Kidney tubule cell (primary cell): ENCODE measurements at regions not wholly inside any gene's neighbourhood (a gene's known extent, or its start where the extent isn't known, plus 50 kb on each side); places are given as distances from the start of the nearest gene placed in this dataset.

Experiments used
- DNase-seq: peaks from one replicate; pipeline ENCODE4 v3.0.0-alpha.2; 2018; ENCODE audit warnings: low spot score

DNA sequence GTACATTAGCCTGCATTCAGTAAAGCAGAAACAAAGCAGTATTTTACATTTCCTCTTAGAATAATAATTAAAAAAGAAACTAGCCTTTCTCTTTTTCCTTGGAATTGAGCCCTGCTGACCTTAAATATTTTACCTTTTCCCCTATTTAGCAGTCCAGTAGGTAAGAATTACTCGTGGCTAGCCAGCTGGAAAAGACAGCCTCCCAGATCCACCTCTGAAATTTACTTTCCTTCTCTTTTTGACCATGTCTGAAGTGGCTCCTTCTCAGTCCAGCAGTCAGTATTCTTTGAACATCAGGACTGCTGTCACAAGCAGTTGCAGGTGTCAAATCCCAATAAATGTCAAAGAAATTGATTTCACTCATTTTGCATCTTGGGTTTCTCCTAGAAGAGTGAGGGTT, 311.5 kb upstream of the DCBLD2 start:
- peak; percentile 43 for DNase-seq

DNA sequence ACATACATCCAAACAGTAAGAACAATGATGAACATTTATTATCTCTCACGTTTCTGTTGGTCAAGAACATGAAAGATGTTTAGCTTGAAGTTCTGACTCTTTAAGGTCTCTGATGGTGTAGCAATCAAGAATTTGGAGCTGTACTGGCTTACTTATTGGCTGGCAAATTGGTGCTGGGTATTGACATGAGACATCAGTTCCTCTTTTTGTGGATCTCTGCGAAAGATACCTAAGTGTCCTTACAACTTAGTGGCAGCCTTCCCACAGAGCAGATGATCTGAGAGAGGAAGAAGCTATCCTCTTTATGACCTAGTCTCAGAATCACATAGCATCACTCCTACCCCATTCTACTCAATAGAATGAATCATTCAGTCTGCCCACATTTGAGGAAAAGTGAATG, 309.8 kb upstream of the DCBLD2 start:
- no peak for DNase-seq

DNA sequence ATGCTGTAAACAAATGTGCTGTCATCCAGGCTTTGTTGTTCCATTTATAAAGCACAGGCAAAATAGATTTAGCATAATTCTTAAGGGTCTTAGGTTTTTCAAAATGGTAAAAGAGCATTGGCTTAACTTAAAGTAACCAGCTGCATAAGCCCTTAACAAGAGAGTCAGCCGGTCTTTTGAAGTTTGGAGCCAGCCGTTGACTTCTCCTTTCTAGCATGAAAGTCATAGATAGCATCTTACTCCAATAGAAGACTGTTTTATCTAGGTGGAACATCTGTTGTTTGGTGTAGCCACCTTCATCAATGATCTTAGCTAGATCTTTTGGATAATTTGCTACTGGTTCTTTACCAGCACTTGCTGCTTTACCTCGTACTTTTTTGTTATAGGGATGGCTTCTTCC, 297.5 kb upstream of the DCBLD2 start:
- DNase-seq: no peak

DNA sequence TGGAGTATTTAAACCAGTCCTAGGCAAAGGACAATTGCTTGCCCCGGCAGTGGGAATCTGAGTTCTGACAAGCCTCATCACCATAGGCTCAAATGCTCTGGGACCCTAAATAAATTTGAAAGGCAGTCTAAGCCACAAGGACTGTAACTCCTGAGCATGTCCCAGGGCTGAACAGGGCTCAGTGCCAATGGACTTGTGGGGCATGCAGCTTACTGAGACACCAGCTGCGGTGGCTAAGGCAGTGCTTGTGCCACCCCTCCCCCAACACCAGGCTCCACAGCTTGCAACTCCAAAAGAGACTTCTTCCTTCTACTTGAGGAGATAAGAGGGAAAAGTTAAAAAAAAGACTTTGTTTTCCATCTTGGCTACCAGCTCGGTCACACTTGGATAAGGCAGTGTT, 289.7 kb upstream of the DCBLD2 start:
- no peak for DNase-seq

DNA sequence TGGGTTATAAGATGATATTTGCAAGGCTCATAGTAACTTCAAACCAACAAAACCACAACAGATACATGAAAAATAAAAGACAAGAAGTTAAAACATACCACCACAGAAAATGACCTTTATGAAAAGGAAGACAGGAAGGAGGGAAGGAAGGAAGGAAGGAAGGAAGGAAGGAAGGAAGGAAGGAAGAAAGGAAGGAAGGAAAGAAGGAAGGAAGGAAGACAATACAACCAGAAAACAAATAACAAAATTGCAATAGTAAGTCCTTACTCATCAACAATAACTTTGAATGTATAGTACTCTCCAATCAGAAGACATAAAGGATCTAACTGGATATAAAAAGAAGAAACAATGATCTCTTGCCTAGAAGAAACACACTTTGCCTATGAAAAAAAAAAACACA, 287.4 kb upstream of the DCBLD2 start:
- no peak for DNase-seq

DNA sequence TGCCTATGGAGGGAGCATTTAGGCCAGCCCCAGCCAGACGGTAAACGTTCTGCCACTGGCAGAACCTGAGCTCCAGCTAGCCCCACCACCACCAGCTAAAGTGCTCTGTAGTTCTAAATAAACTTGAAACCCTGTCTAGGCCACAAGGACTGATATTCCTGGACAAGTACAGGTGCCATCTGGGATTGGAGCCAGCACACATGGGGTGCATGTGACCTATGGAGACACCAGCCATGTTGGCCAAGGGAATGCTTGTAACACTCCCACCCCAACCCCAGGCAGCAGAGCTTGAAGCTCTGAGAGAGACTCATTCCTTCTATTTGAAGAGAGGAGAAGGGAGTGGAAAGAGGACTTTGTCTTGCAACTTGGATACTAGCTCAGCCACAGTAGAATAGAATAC, 284.5 kb upstream of the DCBLD2 start:
- no peak for DNase-seq

DNA sequence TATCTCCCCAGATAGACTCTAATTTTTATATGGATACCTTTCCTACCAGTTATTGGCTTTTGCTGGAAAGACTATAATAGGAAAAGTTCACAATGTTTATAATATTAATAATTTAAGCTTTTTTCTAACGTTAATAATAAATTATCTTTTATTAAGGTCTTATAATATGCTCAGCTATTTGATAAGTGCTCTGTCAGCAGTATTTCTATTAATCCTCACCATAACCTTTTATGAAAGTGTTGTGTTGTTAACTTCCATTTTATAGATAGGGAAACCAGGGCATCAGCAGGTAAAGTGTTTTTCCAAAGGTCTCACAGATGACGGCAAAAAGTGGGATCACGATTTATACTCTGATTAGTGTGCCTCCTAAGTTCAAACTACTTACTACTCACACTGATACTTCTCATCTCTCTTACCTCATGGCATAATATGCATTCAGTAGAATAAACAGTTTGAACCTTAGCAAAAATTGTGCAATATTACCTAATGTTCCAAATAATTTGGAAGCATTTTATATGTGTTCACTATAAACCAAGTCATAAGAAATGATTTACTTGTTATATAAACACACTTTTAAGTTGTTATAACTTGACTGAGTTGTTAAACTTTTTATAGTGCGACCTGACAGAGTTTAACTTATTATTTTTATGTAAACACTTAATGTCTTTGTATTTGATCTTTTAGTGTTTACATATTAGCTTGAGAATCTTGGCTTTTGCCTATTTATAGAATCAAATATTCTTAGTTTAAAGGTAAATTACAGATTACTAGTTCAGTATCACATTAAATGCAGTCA, 274.9 kb upstream of the DCBLD2 start:
- no peak for DNase-seq

DNA sequence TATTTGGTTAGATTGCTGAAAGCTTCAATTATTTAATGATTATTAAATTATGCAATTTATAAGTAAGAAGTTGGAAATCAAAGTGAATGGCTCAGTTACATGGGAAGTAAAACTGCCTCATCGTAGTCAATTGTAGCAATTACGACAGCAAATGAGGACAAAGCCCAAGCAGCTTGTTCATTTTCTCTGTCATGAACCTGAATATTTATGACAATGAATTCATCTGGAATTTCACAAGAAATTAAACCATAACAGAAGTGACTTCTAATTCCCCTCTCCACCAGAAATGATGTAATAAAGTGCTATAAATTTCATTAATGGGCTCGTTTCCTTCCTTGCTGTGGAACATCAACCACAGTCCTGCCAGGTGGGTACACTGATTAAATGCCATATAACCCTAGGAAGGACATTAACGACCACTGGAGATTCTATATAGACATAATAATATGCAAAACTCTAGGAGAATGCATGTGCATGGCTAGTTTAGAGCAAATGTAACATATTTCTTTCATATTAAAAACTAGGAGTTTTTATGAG, 273.8 kb upstream of the DCBLD2 start:
- no peak for DNase-seq

DNA sequence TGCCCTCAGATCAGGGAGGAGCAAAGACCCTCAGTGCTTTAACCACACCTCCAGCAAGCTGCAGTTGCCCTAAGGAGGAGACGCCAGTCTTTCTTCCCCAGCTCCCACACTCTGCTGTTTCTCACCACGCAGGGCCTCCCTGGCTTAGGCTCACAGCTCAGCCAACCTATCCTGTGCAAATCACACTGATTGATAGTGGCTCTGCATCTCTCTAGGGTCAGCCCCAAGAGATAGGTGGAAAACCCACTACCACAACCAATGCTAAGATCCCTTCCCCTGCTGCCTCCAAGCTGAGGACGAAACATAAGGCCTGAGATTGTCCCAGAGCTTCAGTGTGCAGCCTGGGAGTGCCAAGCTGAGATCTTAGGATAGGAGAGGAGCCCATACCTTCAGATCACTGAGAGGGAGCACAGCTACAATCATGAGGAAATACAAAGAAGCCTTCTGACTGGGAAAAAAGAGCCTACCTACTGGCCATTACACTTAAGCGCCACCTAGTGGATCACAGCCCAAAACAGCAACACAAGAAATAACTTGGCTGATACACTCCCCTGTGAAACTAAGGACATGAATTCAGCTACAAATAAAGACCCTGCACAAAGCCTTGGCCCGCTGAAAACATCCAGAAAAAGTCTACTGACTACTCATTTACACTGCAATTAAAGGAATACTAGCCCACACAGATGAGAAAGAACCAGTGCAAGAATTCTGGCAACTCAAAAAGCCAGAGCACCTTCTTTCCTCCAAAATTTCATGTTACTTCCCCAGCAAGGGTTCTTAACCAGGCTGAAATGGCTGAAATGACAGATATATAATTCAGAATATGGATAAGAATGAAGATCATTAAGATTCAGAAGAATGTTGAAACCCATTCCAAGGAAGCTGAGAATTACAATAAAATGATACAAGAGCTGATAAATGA, 271.5 kb upstream of the DCBLD2 start:
- peak; percentile 80 for DNase-seq

DNA sequence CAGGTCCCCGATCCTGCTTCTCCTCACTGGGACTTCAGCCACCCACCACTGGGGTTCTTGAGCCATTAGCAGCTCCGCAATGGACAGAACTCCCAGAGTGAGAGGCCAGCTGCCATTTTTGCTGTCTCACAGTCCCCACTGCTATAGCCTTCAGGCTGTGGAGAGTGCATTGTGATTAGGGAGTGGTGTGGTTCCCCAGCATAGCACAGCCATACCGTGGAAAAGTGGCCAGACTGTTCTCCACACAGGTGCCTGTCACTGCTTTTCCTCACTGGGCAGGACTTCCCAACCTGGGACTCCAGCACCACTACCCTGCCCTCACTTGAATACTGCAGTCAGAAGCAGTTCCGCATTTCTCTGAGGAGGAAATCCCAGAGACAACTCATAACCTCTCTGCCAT, 270.3 kb upstream of the DCBLD2 start:
- DNase-seq: no peak

DNA sequence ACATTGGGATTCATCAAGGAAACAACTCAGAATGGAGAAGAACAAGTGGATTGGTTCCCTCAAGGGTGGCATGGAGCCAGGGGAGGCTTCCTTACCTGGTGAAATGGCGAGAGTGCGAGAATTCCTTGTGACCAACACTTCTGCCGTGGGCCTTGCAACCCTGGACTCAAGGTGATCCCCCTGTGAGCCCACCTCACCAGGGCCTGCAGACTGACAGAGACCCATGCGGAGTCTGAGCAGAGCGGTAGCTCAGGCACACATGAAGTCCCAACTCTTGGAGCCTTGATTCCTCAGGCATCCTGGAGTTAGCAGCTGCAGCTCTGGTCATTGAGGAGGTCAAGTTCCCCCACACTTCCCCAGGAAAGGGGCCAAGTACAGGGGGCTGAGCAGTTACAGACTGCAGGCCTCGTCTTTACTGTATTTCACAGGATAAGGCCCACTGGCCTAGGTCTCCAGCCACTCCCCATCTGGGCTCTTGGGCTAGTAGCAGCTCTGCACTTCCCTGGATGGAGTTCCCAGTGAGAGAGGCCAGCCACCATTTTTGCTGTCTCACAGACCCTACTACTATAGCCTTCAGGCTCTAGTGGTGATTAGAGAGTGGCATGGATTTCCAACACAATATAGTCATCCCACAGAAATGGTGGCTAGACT, 269.5 kb upstream of the DCBLD2 start:
- DNase-seq: no peak

DNA sequence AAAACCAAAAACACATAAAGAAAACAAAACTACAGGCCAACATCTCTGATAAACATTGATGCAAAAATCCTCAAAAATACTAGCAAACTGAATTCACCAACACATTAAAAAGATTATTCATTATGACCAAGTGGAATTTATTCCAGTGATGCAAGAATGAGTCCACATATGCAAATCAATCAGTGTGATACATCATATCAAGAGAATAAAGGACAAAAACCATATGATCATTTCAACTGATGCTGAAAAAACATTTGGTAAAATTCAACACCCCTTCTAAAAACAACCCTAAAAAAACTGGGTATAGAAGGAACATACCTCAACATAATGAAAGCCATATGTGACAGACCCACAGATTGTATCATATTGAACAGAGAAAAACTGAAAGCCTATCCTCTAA, 265.6 kb upstream of the DCBLD2 start:
- no peak for DNase-seq

DNA sequence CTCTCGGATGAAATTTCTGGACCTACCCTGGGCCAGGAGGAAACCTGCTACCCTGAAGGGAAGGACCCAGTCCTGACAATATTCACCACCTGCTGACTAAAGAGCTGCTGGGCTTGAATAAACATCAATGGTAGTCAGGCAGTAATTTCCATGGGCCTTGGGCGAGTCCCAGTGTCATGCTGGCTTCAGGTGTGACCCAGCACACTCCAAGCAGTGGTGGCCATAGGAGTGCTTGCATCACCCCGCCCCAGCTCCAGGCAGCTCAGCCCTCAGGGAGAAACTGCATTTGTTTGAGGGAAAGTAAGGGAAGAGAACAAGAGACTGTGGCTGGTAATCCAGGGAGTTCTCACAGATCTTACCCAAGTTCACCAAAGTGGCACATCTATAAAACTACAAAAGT, 261.8 kb upstream of the DCBLD2 start:
- DNase-seq: no peak

DNA sequence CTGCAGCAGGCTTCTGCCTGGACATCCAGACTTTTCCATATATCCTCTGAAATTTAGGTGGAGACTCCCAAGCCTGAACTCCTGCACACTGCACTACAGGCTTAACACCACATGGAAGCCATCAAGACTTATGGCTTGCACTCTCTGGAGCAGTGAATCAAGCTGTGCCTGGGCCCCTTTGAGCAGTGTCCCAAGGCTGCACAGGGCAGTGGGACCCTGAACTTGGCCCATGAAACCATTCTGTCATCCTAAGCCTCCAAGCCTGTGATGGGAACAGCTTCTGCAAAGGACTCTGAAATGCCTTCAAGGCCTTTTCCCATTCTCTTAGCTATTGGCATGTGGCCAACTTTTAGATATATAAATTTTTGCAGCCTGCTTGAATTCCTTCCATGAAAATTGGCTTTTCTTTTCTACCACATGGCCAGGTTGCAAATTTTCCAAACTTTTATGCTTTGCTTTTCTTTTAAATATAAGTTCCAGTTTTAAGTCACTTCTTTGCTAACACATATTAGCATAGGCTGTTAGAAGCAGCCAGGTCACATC, 257.8 kb upstream of the DCBLD2 start:
- no peak for DNase-seq

DNA sequence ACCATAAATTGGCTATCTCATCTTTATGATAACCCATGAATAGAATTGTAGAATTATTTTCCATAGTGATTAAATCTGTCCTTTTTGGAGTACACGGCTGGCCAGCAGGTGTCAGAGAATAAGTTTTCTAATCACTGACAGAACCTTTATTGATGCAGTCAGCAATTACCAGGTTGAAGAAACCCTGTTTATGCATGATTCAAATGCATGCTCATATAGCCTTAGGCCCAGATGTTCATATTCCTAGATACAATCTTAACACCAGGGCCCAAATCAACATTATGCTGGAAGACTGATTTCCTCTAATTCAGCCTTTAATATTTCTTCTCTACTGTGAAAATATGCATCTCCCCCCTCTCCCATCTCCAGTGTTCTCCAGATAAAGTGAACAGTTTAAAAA, 243.5 kb upstream of the DCBLD2 start:
- no peak for DNase-seq

DNA sequence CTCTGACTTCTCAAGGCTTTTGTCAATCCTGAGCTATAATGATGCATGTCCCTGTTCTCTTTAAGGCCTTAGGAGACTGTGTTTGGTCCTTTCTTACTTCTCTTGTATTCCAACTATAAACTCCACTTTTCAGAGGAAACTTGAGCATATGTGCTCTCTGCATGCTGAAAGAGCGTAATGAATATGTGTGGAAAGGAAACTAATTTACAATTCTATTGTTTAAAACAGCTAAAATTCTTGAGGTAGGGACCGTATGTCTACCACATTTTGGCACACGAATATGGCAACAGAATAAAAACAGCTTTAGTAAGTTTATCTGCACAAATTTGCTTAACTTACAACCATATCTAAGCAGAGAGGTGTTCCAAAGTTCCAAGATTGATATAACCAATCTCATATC, 242.0 kb upstream of the DCBLD2 start:
- no peak for DNase-seq

DNA sequence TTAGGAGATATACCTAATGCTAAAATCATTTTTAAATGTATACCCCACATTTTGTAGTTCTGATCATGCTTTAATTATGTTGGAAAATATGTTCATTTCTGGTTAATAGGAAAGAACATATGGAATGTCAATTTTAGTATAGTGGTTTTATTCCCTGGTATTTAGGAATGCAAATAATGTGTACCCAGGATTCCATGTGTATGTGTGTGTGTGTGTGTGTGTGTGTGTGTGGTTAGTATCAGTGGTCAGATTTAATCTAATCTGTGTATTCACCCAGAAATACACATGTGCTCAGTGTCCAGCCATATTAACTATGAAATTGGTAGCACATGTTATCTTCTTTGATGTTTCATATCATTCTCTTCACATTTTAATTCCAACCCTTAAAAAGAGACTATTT, 233.5 kb upstream of the DCBLD2 start:
- no peak for DNase-seq

DNA sequence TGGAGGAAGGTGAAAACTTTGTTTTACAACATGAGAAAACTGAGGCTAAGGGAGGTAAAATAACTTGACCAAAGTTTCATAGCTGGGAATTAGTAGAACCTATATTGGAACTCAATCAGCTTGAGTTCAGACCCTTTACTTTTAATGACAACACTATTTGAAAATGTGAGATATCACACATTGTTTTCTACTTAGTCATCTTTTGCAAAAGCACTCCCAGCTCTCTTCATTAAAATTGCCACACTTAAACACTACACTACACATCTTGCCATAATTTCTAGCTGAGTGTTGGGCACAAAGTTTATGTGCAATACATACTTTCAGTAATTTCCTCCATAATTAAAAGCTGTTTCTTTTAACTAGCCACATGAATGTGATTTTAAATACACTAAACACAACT, 230.4 kb upstream of the DCBLD2 start:
- peak; percentile 79 for DNase-seq

DNA sequence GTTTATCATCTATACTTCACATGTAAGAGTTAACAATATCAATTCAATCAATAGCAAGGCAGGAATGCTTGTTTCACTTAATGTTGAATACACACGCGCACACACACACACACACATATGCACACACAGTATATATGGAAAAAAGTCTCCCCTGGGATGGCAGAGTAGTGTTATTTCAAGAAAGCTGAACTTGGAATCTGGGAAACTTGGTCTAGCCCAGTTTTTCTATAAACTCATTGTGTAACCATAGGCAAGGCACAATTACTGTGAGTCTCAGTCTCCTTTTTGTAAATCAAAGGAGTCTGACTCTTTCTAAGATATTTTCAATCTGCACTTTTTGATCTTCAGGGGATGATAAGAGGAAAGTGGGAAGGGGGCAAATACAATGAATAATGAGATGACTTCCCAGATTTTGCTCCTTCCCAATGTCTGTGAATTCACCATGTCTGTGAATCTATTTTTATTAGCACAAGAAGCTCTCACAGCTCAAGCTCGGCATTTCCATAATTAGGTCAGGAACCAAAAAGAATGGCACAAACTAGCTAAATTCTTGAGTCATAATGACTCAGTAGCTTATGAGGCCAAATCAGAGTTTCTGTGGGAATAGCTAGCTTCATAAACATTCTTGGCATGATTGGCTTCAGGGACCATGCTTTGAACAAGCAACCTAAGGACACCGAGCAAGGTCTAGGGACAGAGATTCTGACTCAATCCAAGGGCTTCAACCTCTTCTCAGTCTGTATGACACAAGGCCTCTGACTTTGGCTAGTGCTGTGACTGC, 227.4 kb upstream of the DCBLD2 start:
- peak; percentile 99 for DNase-seq

DNA sequence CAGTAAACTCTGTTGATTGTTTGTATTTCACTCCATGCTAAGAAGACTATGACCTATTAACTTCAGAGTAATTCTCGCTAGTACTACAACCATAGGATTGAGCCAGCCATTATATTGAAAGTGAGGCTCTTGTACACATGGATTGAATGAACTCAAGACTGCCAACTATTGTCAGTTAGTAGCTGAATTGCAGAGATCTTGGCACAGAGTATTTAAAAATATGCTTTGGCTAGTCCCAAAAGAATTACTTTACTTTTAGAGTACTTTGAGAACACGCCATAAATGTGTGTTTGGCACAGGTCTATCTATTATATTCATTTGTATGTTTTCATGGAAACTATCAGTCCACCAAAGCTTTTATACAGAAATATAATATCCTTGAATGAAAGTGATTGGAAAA, 226.7 kb upstream of the DCBLD2 start:
- DNase-seq: no peak

DNA sequence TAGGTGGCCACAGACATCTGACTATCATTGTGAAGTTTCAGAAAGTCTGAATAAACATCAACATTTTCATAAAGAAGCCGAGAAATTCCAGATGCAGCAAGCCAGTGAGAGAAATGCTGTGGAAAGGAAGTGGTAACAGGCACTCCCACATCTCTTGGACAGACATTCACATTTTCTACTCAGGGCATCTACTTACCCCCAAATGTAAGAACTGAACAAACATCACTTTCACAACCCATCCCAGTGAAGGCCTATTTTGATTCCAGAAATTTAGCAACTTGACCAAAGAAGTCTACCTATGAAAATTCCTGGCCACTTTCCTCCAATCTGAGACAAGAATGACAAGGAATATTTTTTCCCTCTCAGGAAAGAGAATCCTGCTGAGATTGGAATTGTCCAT, 224.8 kb upstream of the DCBLD2 start:
- DNase-seq: no peak

DNA sequence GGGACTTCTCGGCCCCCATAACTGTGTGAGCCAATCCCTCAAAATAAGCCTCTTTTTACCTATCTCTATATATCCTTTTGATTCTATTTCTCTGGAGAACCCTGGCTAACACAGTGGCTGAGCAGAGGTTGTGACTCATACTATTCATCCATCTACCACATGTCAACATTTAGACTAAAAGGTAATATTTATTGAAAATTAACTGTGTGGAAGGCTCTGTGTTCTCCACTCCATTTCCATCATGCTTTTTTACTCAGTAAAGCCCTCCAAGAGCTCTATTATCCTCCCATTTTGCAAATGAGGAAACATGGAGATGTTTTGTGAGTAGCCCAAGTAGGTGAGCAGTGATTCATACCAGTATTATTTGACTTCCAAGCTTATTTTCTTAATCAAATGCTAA, 217.9 kb upstream of the DCBLD2 start:
- DNase-seq: peak; percentile 86
